Stimulated activated CD4-positive, alpha-beta T cell treated with anti-CD3 and anti-CD28 coated beads, Interleukin-1b, Interleukin-23, amount 100 ng/mL, for 48 hours (primary cell): ENCODE measurements at regions not wholly inside any gene's neighbourhood (a gene's known extent, or its start where the extent isn't known, plus 50 kb on each side); places are given as distances from the start of the nearest gene placed in this dataset.
"Not testable (repeated sequence)": the region's sequence is repeated elsewhere in the genome, so short reads cannot be mapped to it uniquely, and the experiment has no call there.

Source experiments
- DNase-seq: peaks from one replicate; pipeline ENCODE4 v3.0.0-alpha.2; 2020

DNA sequence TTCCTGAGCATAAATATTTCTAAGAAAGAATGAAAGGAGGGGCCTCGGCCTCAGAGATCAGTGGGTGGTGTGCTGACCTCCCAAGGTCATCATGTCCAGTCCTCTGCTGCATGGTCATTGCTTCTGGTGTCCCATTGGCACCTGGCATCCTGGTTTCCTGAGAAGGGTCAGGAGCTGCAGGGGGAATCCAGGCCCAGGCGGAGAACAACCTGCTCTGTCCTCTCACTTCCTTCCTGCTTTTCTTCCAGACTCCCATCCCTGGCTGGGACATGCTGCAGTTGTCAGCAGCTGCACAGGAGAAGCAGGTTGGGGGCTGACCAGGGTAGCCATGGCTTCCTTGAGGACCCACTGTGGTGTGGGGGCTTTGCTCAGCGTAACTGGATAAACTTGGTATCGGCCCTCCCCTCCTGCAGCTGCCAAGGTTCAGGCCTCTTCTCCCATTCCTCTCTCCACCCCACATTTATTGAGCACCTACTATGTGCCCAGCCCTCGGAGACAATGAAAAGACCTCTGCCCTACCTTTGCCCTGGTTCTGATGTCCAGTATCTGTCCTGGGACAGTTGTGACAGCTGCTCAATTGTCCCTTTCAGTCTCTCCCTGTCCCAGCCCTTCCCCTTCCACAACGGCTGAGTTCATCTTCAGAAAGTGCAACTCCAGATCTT, 155.2 kb downstream of the CEBPB start:
- no peak for DNase-seq

DNA sequence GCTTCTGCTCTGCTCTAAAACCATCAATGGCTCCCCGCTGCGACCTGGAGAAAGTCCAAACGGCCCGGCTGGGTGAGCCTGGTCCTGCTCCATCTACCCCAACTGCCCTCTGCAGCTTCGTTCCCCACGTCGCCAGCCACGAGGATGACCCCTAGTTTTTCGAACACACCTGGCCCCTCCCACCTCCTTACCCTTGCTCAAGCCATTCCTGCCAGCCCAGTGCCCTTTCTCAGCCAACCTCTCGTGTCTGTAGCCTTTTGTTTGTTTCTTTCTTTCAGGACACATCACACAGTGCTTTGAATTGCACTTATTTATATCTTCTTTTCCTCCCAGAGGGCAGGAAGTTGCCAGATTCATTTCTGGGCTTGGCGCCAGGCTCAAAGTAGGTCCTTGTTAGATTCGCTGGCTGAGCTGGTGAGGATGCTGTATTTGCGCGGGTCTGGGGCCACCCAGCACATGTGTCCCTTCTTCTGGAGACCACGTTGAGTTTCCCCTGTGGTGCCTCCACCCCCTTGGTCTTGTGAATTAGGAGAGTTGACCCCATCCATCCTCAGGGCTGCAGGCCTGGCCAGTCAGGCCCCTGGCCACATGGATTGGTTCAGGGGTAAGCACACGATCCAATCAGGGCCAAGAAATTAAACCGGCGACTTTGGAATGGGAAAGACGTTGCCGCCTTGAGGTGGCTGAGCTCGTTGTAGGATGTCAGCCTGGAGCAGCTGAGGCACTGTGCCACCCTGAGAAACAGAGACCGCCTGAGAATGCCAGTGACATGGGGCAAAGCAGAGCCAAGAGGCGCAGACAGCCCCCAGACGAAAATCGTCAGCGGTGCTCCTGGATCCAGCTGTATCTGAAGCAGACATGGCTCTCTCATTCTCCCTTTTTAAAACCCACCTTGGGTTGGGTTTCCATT, 156.0 kb downstream of the CEBPB start:
- no peak for DNase-seq

DNA sequence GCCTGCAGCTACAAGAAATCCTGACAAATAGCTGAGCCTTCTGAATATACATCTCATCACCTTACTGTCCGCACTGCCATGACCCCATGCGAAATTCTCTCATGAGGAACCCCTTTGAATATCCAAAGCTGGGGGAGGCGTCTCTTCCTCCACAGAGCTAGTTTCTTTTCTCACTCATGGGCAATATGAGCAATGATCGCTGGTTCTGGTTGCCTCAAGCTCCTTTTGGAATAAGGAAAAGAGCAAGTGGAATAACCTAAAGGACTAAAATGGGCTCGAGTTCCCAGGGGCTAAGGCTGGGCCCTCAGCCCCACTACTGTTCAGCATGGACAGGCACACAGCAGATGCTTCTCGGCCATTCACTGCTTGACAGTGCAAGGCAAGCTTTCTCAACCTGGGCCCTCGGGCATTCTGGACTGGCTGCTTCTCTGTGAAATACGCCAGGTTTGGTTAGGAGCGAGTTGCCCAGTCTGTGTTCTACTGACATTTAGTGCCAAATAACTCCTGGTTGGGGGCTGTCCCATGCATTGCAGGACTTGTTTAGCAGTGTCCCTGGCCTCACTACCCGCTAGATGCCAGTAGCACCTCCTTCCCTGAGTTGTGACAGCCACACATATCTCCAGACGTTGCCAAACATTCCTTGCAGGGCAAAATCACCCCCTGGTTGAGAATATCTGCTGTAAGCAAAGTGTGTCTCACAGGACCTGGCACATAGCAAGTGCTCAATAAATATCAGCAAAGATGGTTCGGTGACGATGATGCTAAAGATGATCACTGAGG, 156.8 kb downstream of the CEBPB start:
- DNase-seq, result no peak

DNA sequence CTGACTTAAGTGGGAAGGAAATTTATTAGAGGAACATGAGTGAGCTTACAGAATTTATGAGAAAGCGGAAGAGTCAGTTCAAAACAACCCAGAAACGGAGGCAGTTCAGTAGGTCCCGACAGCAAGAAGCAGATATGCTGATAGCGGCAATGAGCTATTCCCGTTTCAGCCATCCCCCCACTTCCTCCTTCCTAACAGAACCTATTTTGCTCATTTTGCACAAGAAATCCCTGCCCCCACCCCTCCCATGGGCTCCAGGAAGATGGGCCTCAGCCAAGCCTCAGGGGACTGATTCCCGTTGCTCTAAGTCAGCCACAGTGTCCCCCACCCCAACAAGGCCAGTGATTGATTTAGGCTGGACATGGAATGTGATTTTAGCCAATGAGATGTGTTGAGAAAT, 157.5 kb downstream of the CEBPB start:
- DNase-seq, result no peak

DNA sequence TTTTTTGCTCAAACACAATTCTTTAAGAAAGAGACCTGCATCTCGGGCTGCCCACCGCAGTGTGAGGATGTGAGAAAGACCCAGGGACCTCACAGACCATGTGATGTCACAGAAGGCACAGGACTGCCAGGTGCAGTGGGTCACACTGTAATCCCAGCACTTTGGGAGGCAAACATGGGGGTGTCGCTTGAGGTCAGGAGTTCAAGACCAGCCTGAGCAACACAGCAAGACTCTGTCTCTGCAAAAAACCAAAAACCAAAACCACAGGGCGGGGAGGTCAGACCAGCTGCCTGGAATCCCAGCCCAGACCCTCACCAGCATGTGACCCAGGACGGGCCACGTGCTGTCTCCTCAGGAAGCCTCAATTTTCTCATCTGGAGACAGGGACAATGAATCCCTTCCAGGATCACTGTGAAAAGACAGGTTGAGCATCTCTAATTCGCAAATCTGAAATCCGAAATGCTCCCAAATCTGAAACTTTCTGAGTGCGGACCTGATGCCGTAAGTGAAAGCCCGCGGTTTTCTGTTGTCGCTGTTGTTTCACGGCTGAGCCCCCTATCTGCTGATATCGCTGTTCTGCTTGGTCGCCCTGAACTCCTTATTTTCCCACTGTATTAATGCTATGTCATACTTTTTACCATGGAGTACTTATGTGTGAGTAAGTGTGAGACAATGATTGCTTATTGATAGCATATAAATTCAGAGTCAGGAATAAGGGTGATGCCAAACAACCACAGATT, 159.5 kb upstream of the PTPN1 start:
- no peak for DNase-seq

DNA sequence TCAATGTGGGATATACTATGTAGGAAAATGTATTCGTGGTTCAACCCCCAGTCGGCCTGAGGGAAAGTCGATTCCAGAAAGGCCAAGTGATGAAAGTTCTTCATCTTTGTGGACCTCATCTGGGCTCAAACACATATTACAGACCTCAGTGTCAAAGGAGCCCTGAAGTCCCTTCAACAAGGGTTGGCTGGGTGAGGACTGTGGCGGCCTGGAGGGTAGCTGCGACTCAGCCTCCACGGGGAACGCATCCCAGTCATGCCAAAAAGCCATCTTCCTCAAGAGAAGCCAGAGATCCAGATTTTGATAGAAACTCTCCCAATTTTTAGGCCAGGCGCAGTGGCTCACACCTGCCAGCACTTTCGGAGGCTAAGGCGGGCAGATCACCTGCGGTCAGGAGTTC, 158.6 kb upstream of the PTPN1 start:
- DNase-seq, result no peak

DNA sequence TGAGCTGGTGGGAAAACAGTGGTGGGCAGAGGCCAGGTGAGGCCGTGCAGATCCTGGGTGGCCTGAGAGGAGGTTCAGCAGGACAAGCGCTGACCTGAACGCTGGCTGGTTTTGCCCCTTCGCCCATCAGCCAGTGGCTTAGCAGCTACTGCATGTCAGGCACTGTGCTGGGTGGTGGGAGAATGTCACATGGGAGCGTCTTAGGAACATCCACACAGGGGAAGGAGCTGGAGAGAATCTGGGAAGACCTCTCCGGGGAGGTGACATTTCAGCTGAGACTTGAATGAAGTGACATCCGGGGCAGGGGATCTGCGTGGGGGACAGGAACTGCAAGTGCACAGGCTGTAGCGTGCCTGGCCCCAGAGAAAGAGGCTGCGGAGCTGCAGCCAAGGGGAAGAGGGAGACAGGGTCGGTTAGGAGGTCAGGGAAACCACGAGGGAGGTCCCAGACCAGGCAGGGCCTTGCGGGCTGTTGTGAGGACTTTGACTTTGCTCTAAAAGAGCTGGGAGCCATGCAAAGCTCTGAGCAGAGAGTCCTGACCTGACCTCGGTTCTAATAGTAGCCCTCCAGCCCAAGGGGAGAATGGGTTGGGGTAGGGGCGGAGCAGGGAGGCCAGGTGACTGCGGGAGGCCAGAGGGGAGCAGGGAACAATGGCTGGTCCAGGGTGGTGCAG, 156.8 kb upstream of the PTPN1 start:
- no peak for DNase-seq

DNA sequence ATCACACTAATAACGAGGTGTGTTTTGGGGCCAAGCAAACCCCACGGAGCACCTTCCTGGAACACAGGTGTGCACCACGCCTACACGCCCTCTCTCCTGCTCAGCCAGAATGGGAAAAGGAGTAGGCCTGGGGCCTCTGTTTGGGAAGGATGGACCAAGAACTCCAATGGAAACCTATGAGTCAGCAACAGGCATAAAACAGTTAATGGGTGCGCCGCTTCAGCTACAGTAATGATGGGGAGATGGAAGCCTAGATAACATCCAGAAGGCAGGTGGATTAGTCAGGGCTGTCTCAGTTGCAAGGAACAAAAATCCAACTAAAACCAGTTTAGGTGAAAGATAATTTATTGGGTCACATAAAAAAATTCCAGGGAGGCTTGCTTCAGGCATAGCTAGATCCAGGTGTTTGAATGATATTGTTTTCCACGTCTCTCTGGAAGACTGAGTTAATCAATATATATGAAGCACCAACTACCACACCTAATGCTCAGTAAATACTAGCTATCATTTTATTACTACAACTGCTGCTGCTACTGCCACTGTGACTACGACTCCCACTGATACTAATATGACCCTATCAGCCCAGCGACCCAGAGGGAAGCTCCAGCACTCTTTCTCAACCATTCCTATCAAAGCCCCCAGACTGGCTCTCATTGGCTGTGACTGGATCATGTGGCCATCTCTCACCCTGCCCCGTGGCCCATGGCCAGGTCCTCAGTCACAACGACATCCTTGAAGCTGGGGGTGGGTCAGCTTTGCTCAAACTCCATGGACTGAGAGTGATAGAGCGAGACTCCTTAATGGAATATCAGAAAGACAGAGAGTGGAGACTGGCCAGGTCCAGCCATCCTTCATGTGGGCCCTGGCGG, 155.2 kb upstream of the PTPN1 start:
- no peak for DNase-seq

DNA sequence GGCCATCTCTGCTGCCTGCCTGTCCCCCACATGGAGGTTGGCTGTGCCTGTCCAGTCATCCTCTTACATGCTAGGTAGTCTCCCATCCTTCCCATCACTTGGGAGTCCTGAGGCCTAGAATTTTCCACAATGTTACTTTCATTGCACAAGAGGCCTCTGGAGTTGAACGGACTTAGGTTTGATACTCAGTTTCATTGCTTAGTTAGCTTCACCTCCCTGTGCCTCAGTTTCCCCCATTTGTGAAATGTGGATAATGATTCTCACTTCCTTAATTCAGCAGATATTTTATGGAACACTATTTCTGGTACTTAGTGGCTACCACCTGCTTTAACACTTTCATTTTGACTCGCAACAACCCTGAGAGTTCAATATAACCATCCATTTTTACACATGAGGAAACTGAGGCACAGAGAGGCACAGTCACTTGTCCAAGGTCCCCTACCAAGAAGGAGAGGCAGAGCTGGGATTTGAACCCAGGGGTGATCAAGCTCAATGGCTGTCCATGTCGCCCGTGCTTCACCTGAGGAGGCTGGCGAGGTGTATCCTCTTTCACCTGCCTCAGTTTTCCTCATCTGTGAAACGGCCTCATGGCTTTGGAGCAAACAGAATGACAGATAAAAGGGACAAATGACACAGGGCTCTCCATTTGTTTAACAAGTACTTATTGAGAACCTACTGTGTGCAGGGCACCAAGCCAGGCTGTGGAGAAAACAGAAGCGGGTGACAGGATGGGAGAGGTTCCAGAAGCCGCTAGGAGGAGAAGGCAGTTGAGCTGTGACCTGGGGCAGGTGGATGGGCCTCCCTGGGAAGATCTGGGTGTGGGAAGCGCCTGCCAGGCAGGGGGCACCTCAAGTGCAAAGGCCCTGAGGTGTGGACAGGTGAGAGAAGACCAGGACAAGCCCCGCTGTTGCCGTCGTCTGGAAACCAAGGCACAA, 154.3 kb upstream of the PTPN1 start:
- no peak for DNase-seq

DNA sequence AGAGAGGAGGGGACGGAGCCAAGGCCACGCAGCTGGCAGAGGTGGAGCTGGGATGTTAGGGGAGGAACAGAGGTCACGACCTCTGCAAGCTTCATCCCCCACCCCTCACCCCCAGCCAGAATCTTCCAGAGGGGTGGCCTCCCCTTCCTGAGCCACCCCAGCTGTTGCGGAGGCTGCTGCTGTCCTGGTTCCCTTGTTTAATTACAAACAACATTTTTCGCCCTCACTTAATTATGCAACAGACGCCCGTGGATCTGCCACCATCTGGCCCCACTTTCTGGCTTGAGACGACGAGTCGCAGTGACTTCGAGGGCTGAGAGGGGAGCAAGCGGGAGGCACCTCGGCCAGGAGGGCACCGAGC, 153.7 kb upstream of the PTPN1 start:
- DNase-seq, result no peak

DNA sequence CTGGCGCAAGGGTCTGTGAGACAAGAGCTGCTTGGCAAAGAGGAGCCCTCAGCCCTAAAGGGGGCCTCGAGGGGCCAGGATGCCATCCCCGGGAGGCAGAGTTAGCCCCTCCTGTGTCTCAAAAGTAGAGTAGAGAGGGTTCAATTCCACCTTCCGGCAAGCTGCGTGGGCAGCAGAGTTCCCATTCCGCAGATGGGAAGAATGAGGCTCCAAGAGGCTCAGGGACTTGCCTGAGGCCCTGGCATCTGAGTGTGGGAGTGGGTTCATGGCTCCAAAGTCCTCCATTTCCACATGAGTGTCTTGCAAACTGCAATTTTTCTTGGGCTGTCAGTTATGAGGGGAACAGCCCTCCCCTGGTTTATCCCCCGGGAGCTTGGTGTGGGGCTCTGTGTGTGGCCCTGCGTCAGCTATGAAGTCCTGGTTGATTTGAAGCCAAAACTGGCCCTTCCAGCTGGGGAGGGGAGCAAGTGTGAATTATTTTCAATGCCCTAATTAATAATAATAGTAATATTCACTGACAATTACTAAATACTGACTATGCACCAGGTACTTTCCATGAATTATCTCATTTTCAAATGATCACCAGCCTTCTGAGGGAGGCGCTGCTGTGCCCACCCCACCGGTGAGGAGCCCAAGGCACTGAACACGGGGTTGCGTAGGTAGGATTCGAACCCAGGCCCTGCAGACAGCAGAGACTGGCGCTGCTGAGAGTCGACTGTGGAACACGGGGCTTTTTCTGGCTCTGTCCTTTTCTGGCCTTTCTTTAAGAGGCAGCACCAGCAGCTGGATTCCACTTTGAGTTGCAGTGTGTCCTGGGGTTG, 153.0 kb upstream of the PTPN1 start:
- DNase-seq, result no peak

DNA sequence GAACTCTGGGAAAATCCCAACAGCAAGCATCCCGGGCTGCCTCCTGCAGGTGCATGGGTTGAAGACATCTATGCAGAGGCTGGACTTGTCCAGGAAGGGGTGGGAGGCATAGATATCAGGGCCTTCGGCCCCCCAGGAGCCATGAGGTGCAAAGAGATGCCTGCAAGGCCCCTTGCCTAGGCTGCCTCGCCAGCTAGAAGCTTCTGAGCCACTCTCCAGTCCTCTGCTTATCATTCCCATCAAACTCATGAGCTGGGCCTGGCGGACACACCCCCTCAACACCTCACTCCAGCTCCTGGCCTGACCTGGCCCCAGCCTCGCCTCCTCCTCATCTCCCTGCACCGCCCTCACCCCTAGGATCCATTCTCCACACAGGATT, 152.4 kb upstream of the PTPN1 start:
- no peak for DNase-seq

DNA sequence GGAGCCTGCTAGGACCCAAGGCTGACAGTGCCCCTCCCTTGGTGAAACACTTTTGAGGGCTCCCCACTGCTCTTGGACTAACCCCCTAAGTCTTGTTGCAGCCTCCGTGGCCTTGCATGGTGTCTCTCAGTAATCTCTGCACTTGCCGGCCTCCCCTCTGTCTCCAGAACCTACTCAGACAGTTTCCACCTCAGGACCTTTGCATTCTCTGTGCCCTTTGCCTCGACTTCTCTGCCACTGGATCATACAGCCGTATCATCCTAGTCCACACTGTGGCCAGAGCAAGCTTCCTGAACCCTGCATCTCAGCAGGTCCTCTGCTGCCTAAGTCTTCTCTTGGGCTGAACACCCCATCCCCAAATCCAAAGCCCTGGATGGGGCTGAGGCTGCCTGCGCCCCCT, 152.0 kb upstream of the PTPN1 start:
- DNase-seq, result no peak

DNA sequence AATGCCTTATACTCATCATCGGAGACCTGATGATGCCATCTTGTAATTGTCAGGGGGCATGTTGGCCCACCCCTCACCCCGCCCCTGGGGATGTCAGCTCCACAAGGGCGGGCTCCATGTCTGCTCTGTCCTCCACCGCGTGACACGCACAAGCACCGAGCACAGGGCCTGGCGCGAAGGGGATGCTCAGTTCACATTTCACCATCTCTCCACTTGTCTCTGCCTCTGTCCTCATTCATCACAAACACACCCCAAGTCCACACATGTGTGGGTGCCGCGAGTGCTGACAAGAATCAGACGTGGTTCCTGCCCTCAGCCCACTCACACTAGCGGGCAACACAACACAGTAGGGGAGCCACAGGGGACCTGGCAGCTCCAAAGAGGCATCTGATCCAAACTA, 151.2 kb upstream of the PTPN1 start:
- no peak for DNase-seq

DNA sequence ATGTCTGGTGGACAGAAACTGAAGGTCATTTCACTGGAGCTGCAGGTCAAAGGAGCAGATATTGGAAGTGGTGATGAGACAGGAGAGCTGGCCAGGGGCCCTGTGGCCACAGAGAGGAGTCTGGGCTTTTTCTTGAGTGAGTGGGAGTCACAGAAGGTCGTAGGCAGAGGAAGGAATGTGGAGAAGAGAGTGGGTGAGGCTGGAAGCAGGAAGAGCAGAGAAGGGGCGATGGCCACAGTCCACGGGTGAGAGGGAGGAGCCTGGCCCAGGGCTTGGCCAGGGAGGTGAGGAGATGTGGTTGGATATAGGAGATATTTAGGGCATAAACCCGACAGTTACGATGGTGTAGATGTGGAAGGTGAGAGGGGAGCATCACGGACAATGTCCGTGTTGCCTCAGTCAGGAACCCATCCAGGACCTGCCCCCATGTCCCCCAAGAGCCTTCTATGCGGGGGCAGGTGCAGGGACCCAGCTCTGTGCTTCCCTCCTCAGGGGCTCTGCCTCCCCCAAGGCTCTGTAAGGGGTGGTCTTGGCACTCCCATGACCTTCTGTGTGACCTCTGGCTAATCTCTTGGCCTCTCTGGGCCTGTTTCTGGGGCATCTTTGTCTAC, 150.5 kb upstream of the PTPN1 start:
- DNase-seq, result no peak

DNA sequence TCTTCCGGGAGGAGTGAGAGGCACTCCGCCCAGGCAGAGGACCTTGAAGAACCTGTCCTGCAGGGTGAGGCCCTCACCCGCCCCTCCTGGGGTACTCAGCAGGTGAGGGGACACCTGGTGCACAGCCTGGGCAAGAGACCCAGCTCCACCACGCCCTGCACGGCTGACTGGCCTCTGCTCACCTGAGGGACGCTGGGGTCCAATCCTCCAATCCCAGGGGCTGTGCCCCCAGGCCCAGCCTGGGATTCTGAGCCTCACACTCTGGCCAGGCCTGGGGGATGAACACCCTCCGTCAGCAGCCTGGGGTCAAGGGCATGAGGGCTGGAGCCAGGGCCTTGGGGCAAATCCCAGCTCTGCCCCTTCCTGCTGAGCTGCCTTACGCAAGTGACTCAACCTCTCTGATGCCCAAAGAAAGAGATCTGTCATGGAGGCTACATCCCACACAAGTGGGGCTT, 149.9 kb upstream of the PTPN1 start:
- DNase-seq, result no peak

DNA sequence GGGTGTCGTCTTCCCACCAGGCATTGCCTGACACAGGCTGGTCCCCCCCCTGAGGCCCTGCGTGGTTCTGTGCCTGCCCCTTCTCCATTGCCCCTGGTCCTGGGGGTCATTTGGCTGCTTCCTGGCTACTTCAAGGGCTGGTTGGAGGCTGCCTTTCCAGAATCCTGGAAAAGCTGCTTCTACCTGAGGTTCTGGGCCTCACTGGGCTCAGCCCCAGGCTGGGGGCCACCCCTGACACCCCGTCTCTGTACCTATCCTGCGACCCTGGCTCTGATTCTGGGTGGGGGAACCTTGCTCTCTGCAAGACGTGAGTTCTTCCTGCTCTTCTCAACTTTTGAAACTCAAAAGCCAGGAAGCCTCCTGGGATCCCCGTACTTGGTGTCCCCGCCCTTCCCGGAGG, 149.3 kb upstream of the PTPN1 start:
- no peak for DNase-seq

DNA sequence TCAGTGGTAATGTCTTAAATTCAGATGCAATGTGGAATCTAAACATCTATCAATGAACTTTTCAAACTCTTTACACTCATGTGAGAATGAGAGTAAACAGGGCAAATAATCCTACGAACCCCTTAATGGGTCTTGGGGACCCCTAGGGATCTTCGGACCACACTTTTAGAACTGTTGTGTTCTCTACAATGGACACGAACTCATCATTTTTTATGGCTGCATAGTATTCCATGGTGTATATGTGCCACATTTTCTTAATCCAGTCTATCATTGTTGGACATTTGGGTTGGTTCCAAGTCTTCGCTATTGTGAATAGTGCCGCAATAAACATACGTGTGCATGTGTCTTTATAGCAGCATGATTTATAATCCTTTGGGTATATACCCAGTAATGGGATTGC, 148.0 kb upstream of the PTPN1 start:
- DNase-seq, result not testable (repeated sequence)

DNA sequence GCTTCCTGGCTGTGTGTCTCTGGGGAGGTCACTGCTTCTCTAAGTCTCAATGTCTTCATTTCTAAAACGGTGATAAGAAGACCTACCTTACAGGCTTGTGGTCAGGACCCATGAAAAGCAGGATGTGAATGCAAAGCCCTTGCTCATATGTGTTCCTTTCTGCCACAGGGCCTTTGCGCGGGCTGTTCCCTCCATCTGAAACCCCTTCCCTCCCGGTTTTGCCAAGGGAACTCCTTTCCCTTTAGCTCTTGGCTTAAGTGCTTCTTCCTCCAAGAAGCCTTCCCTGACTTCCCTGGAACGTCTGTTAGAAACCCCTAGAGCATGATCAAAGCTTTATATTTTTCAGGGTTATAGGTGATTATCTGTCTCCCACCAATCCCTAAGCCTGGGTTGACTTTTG, 147.2 kb upstream of the PTPN1 start:
- no peak for DNase-seq
